ENCODE measurements at regions not wholly inside any gene's neighbourhood (a gene's known extent, or its start where the extent isn't known, plus 50 kb on each side); places are given as distances from the start of the nearest gene placed in this dataset.

GRCh38 chr9:107708791-107709190 lies 219.2 kb upstream of the KLF4 start:
- Mint-ChIP-seq H3K27me3 (peaks cover 11% of the 10 kb centered on the region), H3K9me3 (peaks cover 12% of the 10 kb centered on the region), H3K27ac (no peak overlapping the region), H3K4me3 (no peak overlapping the region), H3K36me3 (ENCODE audit: low read depth) (no peaks in the 10 kb centered on the region), H3K4me1 (ENCODE audit: low read depth) (no peaks in the 10 kb centered on the region)

- Mint-ChIP-seq H3K4me1 (ENCODE audit: low read depth) (no peaks in the 10 kb centered on the region), H3K27me3 (peaks cover 11% of the 10 kb centered on the region), H3K4me3 (no peak overlapping the region), H3K27ac (no peak overlapping the region), H3K36me3 (ENCODE audit: low read depth) (no peaks in the 10 kb centered on the region), H3K9me3 (peaks cover 14% of the 10 kb centered on the region)
Observed at GRCh38 chr9:107707915-107708441, 218.4 kb upstream of the KLF4 start.

GRCh38 chr9:107707428-107707837 lies 217.9 kb upstream of the KLF4 start:
- H3K4me3 Mint-ChIP-seq, result no peak overlapping the region
- no peak overlapping the region for H3K27ac Mint-ChIP-seq
- H3K4me1 Mint-ChIP-seq (ENCODE audit: low read depth), result no peaks in the 10 kb centered on the region
- H3K9me3 Mint-ChIP-seq, result peaks cover 12% of the 10 kb centered on the region
- H3K27me3 Mint-ChIP-seq, result peaks cover 9% of the 10 kb centered on the region
- H3K36me3 Mint-ChIP-seq (ENCODE audit: low read depth), result no peaks in the 10 kb centered on the region

- no peaks in the 10 kb centered on the region for H3K4me1 Mint-ChIP-seq (ENCODE audit: low read depth)
Observed at GRCh38 chr9:107706701-107707427, 217.3 kb upstream of the KLF4 start.

GRCh38 chr9:107705521-107705920 lies 216.0 kb upstream of the KLF4 start:
- Mint-ChIP-seq H3K4me1 (ENCODE audit: low read depth) (no peaks in the 10 kb centered on the region), H3K36me3 (ENCODE audit: low read depth) (no peaks in the 10 kb centered on the region), H3K27me3 (peaks cover 3% of the 10 kb centered on the region), H3K4me3 (no peak overlapping the region), H3K27ac (no peak overlapping the region), H3K9me3 (peaks cover 7% of the 10 kb centered on the region)

More at GRCh38 chr9:107706701-107707427, 217.3 kb upstream of the KLF4 start:
- H3K27ac Mint-ChIP-seq, result no peak overlapping the region
- peaks cover 3% of the 10 kb centered on the region for H3K27me3 Mint-ChIP-seq
- H3K4me3 Mint-ChIP-seq, result no peak overlapping the region
- H3K36me3 Mint-ChIP-seq (ENCODE audit: low read depth), result no peaks in the 10 kb centered on the region
- peaks cover 7% of the 10 kb centered on the region for H3K9me3 Mint-ChIP-seq

GRCh38 chr9:107704774-107705173 lies 215.2 kb upstream of the KLF4 start:
- no peak overlapping the region for H3K27ac Mint-ChIP-seq
- H3K4me1 Mint-ChIP-seq (ENCODE audit: low read depth), result no peaks in the 10 kb centered on the region
- no peak overlapping the region for H3K4me3 Mint-ChIP-seq
- H3K9me3 Mint-ChIP-seq, result peaks cover 7% of the 10 kb centered on the region
- H3K36me3 Mint-ChIP-seq (ENCODE audit: low read depth), result no peaks in the 10 kb centered on the region
- H3K27me3 Mint-ChIP-seq, result peaks cover 3% of the 10 kb centered on the region

- Mint-ChIP-seq H3K36me3 (ENCODE audit: low read depth) (no peaks in the 10 kb centered on the region), H3K4me3 (no peak overlapping the region), H3K9me3 (peaks cover 7% of the 10 kb centered on the region), H3K27ac (no peak overlapping the region), H3K27me3 (no peaks in the 10 kb centered on the region), H3K4me1 (ENCODE audit: low read depth) (no peaks in the 10 kb centered on the region)
Observed at GRCh38 chr9:107703651-107704050, 214.1 kb upstream of the KLF4 start.

GRCh38 chr9:107700847-107701246 lies 211.3 kb upstream of the KLF4 start:
- Mint-ChIP-seq H3K4me3 (no peak overlapping the region), H3K27me3 (no peaks in the 10 kb centered on the region), H3K36me3 (ENCODE audit: low read depth) (no peaks in the 10 kb centered on the region), H3K4me1 (ENCODE audit: low read depth) (no peaks in the 10 kb centered on the region), H3K9me3 (peaks cover 7% of the 10 kb centered on the region), H3K27ac (no peak overlapping the region)

- H3K27me3 Mint-ChIP-seq, result no peaks in the 10 kb centered on the region
- H3K4me1 Mint-ChIP-seq (ENCODE audit: low read depth), result no peaks in the 10 kb centered on the region
Observed at GRCh38 chr9:107699231-107699630, 209.7 kb upstream of the KLF4 start.

GRCh38 chr9:107698779-107699178 lies 209.2 kb upstream of the KLF4 start:
- H3K4me3 Mint-ChIP-seq, result no peak overlapping the region
- H3K27ac Mint-ChIP-seq, result no peak overlapping the region
- no peaks in the 10 kb centered on the region for H3K27me3 Mint-ChIP-seq
- no peaks in the 10 kb centered on the region for H3K36me3 Mint-ChIP-seq (ENCODE audit: low read depth)
- H3K4me1 Mint-ChIP-seq (ENCODE audit: low read depth), result no peaks in the 10 kb centered on the region
- H3K9me3 Mint-ChIP-seq, result peaks cover 6% of the 10 kb centered on the region

More at GRCh38 chr9:107699231-107699630, 209.7 kb upstream of the KLF4 start:
- no peak overlapping the region for H3K4me3 Mint-ChIP-seq
- H3K36me3 Mint-ChIP-seq (ENCODE audit: low read depth), result no peaks in the 10 kb centered on the region
- peaks cover 7% of the 10 kb centered on the region for H3K9me3 Mint-ChIP-seq
- no peak overlapping the region for H3K27ac Mint-ChIP-seq

- Mint-ChIP-seq H3K9me3 (no peaks in the 10 kb centered on the region), H3K4me1 (ENCODE audit: low read depth) (no peaks in the 10 kb centered on the region), H3K27ac (no peak overlapping the region), H3K4me3 (no peak overlapping the region), H3K27me3 (no peaks in the 10 kb centered on the region), H3K36me3 (ENCODE audit: low read depth) (no peaks in the 10 kb centered on the region)
Observed at GRCh38 chr9:107696302-107696701, 206.7 kb upstream of the KLF4 start.

GRCh38 chr9:107694390-107694789 lies 204.8 kb upstream of the KLF4 start:
- Mint-ChIP-seq H3K27me3 (no peaks in the 10 kb centered on the region), H3K4me1 (ENCODE audit: low read depth) (no peaks in the 10 kb centered on the region)

GRCh38 chr9:107693625-107694326 lies 204.2 kb upstream of the KLF4 start:
- peaks cover 7% of the 10 kb centered on the region for H3K9me3 Mint-ChIP-seq
- H3K4me3 Mint-ChIP-seq, result no peak overlapping the region
- no peaks in the 10 kb centered on the region for H3K27me3 Mint-ChIP-seq
- no peaks in the 10 kb centered on the region for H3K36me3 Mint-ChIP-seq (ENCODE audit: low read depth)
- H3K27ac Mint-ChIP-seq, result no peak overlapping the region
- H3K4me1 Mint-ChIP-seq (ENCODE audit: low read depth), result no peaks in the 10 kb centered on the region

More at GRCh38 chr9:107694390-107694789, 204.8 kb upstream of the KLF4 start:
- Mint-ChIP-seq H3K4me3 (no peak overlapping the region), H3K27ac (no peak overlapping the region), H3K36me3 (ENCODE audit: low read depth) (no peaks in the 10 kb centered on the region), H3K9me3 (peaks cover 3% of the 10 kb centered on the region)

- Mint-ChIP-seq H3K27me3 (no peaks in the 10 kb centered on the region), H3K9me3 (peaks cover 7% of the 10 kb centered on the region), H3K36me3 (ENCODE audit: low read depth) (no peaks in the 10 kb centered on the region), H3K27ac (no peak overlapping the region), H3K4me3 (no peak overlapping the region), H3K4me1 (ENCODE audit: low read depth) (no peaks in the 10 kb centered on the region)
Observed at GRCh38 chr9:107691664-107692063, 202.1 kb upstream of the KLF4 start.

GRCh38 chr9:107690021-107690420 lies 200.5 kb upstream of the KLF4 start:
- Mint-ChIP-seq H3K27me3 (no peaks in the 10 kb centered on the region), H3K27ac (no peak overlapping the region), H3K4me1 (ENCODE audit: low read depth) (no peaks in the 10 kb centered on the region), H3K36me3 (ENCODE audit: low read depth) (no peaks in the 10 kb centered on the region), H3K4me3 (no peak overlapping the region), H3K9me3 (peaks cover 7% of the 10 kb centered on the region)

All from stimulated activated naive CD8-positive, alpha-beta T cell treated with anti-CD3 and anti-CD28 coated beads, Interleukin-15, Interleukin-2, amounts not matched to agents 100 ng/mL and 50 ng/mL, for 24 hours (primary cell).